Omental fat pad (tissue), 3 donors: ENCODE measurements at regions not wholly inside any gene's neighbourhood (a gene's known extent, or its start where the extent isn't known, plus 50 kb on each side); places are given as distances from the start of the nearest gene placed in this dataset.

Experiments
- ATAC-seq: fragments of 150-250 bp; one replicate; pipeline ENCODE4 v1.9.1; 2016; ENCODE audit warnings: mild to moderate bottlenecking, moderate library complexity; ENCODE audit not compliant: low FRiP score
- DNase-seq: peaks from one replicate; pipeline ENCODE4 v3.0.0-alpha.2; 2019; ENCODE audit warnings: low spot score
- CTCF ChIP-seq, 3 donors: fragments of 450-650 bp; IDR thresholded peaks; one replicate each; pipeline ENCODE4 v1.5.1; 2016 to 2017; ENCODE audit warnings: antibody characterized with exemption in 3 of 3, mild to moderate bottlenecking in 3 of 3, moderate library complexity in 2 of 3

- TF ChIP-seq CTCF (IDR thresholded peaks at IDR 0.05), result no peak
- ATAC-seq (no peak), DNase-seq (no peak)
These were observed 192.5 kb downstream of the FOXD2 start for GRCh38 chr1:47630346-47630745.

- TF ChIP-seq CTCF (IDR thresholded peaks at IDR 0.05), result no peak
- DNase-seq, result no peak
- ATAC-seq, result no peak
These were observed 193.7 kb downstream of the FOXD2 start for GRCh38 chr1:47631411-47631995.

- no peak for TF ChIP-seq CTCF (IDR thresholded peaks at IDR 0.05)
- ATAC-seq (no peak), DNase-seq (no peak)
These were observed 197.3 kb downstream of the FOXD2 start for GRCh38 chr1:47635111-47635510.

GRCh38 chr1:47635597-47635996, 197.8 kb downstream of the FOXD2 start:
- no peak for TF ChIP-seq CTCF (IDR thresholded peaks at IDR 0.05)
- ATAC-seq, result no peak

GRCh38 chr1:47637111-47637685, 199.4 kb downstream of the FOXD2 start:
- TF ChIP-seq CTCF (IDR thresholded peaks at IDR 0.05), result no peak
- ATAC-seq (no peak), DNase-seq (no peak)

More at GRCh38 chr1:47635597-47635996, 197.8 kb downstream of the FOXD2 start:
- DNase-seq, result no peak

- no peak for DNase-seq
- ATAC-seq, result no peak
These were observed 200.4 kb downstream of the FOXD2 start for GRCh38 chr1:47638240-47638639.

More at GRCh38 chr1:47638240-47638639, 200.4 kb downstream of the FOXD2 start:
- no peak for TF ChIP-seq CTCF (IDR thresholded peaks at IDR 0.05)
